ENCODE measurements at regions not wholly inside any gene's neighbourhood (a gene's known extent, or its start where the extent isn't known, plus 50 kb on each side); places are given as distances from the start of the nearest gene placed in this dataset.

DNA sequence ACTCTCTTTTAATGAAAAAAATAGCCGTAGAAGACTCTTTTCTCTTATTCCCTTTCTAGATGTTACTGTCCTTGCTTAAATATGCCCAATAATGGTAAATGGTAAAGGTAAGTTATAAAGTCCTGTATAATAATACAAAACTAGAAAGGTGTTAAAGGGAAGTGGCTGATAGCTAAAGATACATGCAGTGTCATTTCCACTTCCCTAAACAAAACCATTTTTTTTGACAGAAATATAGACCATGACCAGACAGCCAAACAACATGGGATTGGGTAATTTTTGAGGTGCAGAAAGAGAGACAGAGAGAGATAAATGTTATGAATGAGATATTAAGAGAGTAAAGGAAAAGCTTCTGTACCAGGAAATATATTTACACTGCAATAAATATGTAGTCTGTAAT, 731.7 kb upstream of the REG3G start:
- Histone ChIP-seq H3K36me3 (ENCODE audit: low read depth) (no peaks in the 10 kb centered on the region), H3K27me3 (ENCODE audit: insufficient read depth, poor library complexity, severe bottlenecking) (no peaks in the 10 kb centered on the region), H3K4me3 (ENCODE audit: severe bottlenecking) (no peak overlapping the region), H3K4me1 (ENCODE audit: insufficient read depth, poor library complexity, severe bottlenecking) (no peaks in the 10 kb centered on the region), H3K9me3 (ENCODE audit: severe bottlenecking) (no peaks in the 10 kb centered on the region), H3K27ac (ENCODE audit: poor library complexity, severe bottlenecking) (no peak overlapping the region)
- TF ChIP-seq, protein P1, sequence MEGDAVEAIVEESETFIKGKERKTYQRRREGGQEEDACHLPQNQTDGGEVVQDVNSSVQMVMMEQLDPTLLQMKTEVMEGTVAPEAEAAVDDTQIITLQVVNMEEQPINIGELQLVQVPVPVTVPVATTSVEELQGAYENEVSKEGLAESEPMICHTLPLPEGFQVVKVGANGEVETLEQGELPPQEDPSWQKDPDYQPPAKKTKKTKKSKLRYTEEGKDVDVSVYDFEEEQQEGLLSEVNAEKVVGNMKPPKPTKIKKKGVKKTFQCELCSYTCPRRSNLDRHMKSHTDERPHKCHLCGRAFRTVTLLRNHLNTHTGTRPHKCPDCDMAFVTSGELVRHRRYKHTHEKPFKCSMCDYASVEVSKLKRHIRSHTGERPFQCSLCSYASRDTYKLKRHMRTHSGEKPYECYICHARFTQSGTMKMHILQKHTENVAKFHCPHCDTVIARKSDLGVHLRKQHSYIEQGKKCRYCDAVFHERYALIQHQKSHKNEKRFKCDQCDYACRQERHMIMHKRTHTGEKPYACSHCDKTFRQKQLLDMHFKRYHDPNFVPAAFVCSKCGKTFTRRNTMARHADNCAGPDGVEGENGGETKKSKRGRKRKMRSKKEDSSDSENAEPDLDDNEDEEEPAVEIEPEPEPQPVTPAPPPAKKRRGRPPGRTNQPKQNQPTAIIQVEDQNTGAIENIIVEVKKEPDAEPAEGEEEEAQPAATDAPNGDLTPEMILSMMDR (IDR thresholded peaks at IDR 0.05; ENCODE audit: poor library complexity, severe bottlenecking): no peak
- ATAC-seq (ENCODE audit: low read depth): no peak
- DNase-seq (ENCODE audit: low spot score): no peak

DNA sequence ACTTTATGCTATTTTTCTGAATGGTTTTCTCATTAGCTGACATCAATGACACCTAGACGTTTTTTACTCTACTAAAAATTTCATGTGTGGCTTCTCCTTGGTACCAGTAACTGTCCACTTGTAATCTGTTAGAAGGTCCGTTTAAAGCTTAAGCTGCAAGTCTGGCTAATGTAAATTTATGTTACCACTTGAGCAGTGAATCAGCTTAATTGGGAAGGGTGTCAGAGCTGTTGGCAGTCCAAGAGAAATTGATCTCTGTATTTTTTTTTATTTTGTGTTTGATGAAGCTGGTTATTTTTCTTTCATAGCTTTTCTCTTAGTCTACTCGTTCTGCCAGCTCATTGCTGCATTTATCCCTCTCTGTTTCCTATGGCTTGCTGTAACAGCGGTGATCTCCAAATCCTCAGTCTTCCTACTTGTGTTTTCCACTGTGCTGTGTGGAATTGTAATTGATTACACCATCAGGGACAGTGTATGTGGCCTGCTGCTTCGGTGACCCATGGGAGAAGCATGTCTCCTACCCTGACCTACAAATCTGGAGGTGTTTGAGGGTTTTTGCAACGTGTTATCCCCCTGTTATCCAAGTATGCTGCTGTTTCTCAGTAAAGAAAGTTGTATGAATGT, 724.2 kb upstream of the REG3G start:
- Histone ChIP-seq H3K27me3 (ENCODE audit: insufficient read depth, poor library complexity, severe bottlenecking) (no peaks in the 10 kb centered on the region), H3K9me3 (ENCODE audit: severe bottlenecking) (no peaks in the 10 kb centered on the region), H3K36me3 (ENCODE audit: low read depth) (no peaks in the 10 kb centered on the region), H3K4me1 (ENCODE audit: insufficient read depth, poor library complexity, severe bottlenecking) (no peaks in the 10 kb centered on the region), H3K27ac (ENCODE audit: poor library complexity, severe bottlenecking) (no peak overlapping the region), H3K4me3 (ENCODE audit: severe bottlenecking) (no peak overlapping the region)
- no peak for ATAC-seq (ENCODE audit: low read depth)
- TF ChIP-seq, protein P1 (IDR thresholded peaks at IDR 0.05; ENCODE audit: poor library complexity, severe bottlenecking): no peak
- no peak for DNase-seq (ENCODE audit: low spot score)

DNA sequence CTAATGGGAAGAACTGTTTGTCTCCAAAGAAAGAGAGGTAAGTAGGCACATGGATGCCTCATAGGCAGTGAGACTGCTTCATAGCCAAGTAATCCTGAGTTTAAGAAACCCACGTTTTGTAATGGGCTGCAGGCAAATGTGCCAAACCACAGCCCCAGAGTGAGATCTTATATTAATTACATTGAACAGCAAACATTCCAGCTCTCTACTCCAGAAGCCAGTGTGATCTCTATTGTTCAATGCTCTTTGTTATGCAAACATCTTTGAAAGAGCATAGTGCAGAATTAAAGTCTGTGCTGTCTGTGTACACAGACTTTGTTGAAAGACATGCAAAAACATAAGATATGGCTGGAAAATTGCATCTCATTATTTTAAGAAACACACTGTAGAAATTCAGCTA, 720.8 kb upstream of the REG3G start:
- Histone ChIP-seq H3K27me3 (ENCODE audit: insufficient read depth, poor library complexity, severe bottlenecking) (no peaks in the 10 kb centered on the region), H3K36me3 (ENCODE audit: low read depth) (no peaks in the 10 kb centered on the region), H3K9me3 (ENCODE audit: severe bottlenecking) (no peaks in the 10 kb centered on the region), H3K4me1 (ENCODE audit: insufficient read depth, poor library complexity, severe bottlenecking) (no peaks in the 10 kb centered on the region), H3K27ac (ENCODE audit: poor library complexity, severe bottlenecking) (no peak overlapping the region), H3K4me3 (ENCODE audit: severe bottlenecking) (no peak overlapping the region)
- DNase-seq (ENCODE audit: low spot score) (no peak), ATAC-seq (ENCODE audit: low read depth) (no peak)
- TF ChIP-seq, protein P1 (IDR thresholded peaks at IDR 0.05; ENCODE audit: poor library complexity, severe bottlenecking): no peak

DNA sequence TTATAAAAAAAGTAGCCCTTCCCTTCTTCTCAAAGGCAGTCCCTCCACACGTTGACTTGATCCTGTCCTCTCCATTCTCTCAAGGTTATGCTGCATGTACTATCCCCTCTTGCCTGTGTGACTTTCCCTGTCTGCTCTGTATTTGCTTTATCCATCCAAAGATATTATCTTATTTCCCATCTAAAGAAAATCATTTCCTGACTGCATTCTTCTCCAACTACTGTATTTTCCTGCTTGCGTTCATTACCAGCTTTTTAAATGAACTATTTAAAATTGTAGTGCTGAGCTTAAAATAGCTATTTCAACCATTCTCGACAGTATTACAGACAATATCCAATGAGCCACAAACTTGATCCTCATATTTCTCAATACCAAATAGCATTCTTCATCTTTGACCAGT, 716.0 kb upstream of the REG3G start:
- no peaks in the 10 kb centered on the region for H3K9me3 ChIP-seq (ENCODE audit: severe bottlenecking)
- ATAC-seq (ENCODE audit: low read depth): no peak
- no peak for DNase-seq (ENCODE audit: low spot score)
- no peaks in the 10 kb centered on the region for H3K4me1 ChIP-seq (ENCODE audit: insufficient read depth, poor library complexity, severe bottlenecking)
- H3K36me3 ChIP-seq (ENCODE audit: low read depth): no peaks in the 10 kb centered on the region
- TF ChIP-seq, protein P1 (IDR thresholded peaks at IDR 0.05; ENCODE audit: poor library complexity, severe bottlenecking): no peak
- H3K27me3 ChIP-seq (ENCODE audit: insufficient read depth, poor library complexity, severe bottlenecking): no peaks in the 10 kb centered on the region
- H3K4me3 ChIP-seq (ENCODE audit: severe bottlenecking): no peak overlapping the region
- H3K27ac ChIP-seq (ENCODE audit: poor library complexity, severe bottlenecking): no peak overlapping the region

DNA sequence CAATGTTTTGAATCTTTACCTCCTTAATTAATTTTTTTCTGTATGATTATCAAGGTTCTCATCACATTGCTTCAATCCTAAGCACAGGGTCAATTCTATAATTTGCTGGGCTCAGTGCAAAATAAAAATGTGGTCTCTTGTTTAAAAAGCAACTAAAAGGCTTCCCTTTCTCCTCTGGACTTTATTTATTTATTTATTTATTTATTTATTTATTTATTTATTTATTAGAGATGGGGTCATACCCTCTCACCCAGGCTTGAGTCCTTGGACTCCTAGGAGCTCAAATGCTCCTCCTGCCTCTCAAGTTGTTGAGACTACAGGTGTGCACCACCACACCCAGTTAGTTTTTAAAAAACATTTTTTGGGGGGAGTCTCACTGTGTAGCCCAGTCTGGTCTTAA, 710.1 kb upstream of the REG3G start:
- TF ChIP-seq, protein P1 (IDR thresholded peaks at IDR 0.05; ENCODE audit: poor library complexity, severe bottlenecking): no peak
- no peak overlapping the region for H3K4me3 ChIP-seq (ENCODE audit: severe bottlenecking)
- no peak overlapping the region for H3K27ac ChIP-seq (ENCODE audit: poor library complexity, severe bottlenecking)
- H3K9me3 ChIP-seq (ENCODE audit: severe bottlenecking): no peaks in the 10 kb centered on the region
- no peaks in the 10 kb centered on the region for H3K27me3 ChIP-seq (ENCODE audit: insufficient read depth, poor library complexity, severe bottlenecking)
- no peak for DNase-seq (ENCODE audit: low spot score)
- no peaks in the 10 kb centered on the region for H3K4me1 ChIP-seq (ENCODE audit: insufficient read depth, poor library complexity, severe bottlenecking)
- ATAC-seq (ENCODE audit: low read depth): no peak
- no peaks in the 10 kb centered on the region for H3K36me3 ChIP-seq (ENCODE audit: low read depth)
